22Rv1 (cell line): ENCODE measurements at regions not wholly inside any gene's neighbourhood (a gene's known extent, or its start where the extent isn't known, plus 50 kb on each side); places are given as distances from the start of the nearest gene placed in this dataset.
"Not testable (repeated sequence)": the region's sequence is repeated elsewhere in the genome, so short reads cannot be mapped to it uniquely, and the experiment has no call there.

ENCODE experiments used
- CTCF ChIP-seq: fragments of 450-650 bp; IDR thresholded peaks from 2 replicates; pipeline ENCODE4 v1.5.1; 2017; ENCODE audit warnings: mild to moderate bottlenecking
- ZFX ChIP-seq: fragments of 450-650 bp; IDR thresholded peaks from 2 replicates; pipeline ENCODE4 v1.6.1; 2017; ENCODE audit warnings: antibody characterized with exemption, borderline replicate concordance

- TF ChIP-seq CTCF, ZFX: not testable (repeated sequence)
These were observed 370.8 kb upstream of the CNTN3 start for GRCh38 chr3:74985028-74985904.
